Naive thymus-derived CD8-positive, alpha-beta T cell (primary cell): ENCODE measurements at regions not wholly inside any gene's neighbourhood (a gene's known extent, or its start where the extent isn't known, plus 50 kb on each side); places are given as distances from the start of the nearest gene placed in this dataset.

Source experiments
- ATAC-seq, 2 donors: fragments of 150-1000 bp; cut with Tn5 transposase in 1 of 2; sonication (Bioruptor Pico), chemical (Tn5 transposase) in 1 of 2; 1 replicate in 1 of 2; 2 replicates in 1 of 2; pipeline ENCODE4 v1.10.0; 2021; ENCODE audit warnings: mild to moderate bottlenecking in 2 of 2, moderate library complexity in 2 of 2
- POLR2A ChIA-PET: fragments of 350-600 bp; sonication (Branson Sonifier 250); formaldehyde crosslinking; loops from one replicate; lab custom pipeline; 2021; ENCODE audit warnings: antibody characterized with exemption; lab: Charles Lee
- DNase-seq, 10 donors: peaks; one replicate each; pipeline versions ENCODE4 v3.0.0 to v3.0.0-alpha.2; 2020 to 2022
- H3K27ac Mint-ChIP-seq, 10 donors: one replicate each; pipeline ENCODE4 v1.8.0; 2020 to 2022; ENCODE audit warnings: mild to moderate bottlenecking in 10 of 10, mixed read lengths in 10 of 10, moderate library complexity in 4 of 10, inconsistent platforms in 1 of 10
- H3K27me3 Mint-ChIP-seq, 5 donors: one replicate each; pipeline ENCODE4 v1.8.0; 2021 to 2022; ENCODE audit warnings: mixed read lengths in 5 of 5
- H3K36me3 Mint-ChIP-seq, 3 donors: one replicate each; pipeline ENCODE4 v1.8.0; 2020 to 2022; ENCODE audit warnings: mixed read lengths in 3 of 3, mild to moderate bottlenecking in 2 of 3, inconsistent platforms in 1 of 3
- H3K4me1 Mint-ChIP-seq, 4 donors: one replicate each; pipeline ENCODE4 v1.8.0; 2021 to 2022; ENCODE audit warnings: mixed read lengths in 4 of 4
- H3K4me3 Mint-ChIP-seq, 10 donors: one replicate each; pipeline ENCODE4 v1.8.0; 2020 to 2022; ENCODE audit warnings: mild to moderate bottlenecking in 10 of 10, mixed read lengths in 10 of 10, moderate library complexity in 6 of 10, inconsistent platforms in 1 of 10
- H3K9me3 Mint-ChIP-seq, 9 donors: one replicate each; pipeline ENCODE4 v1.8.0; 2020 to 2022; ENCODE audit warnings: mixed read lengths in 9 of 9, mild to moderate bottlenecking in 3 of 9, inconsistent platforms in 1 of 9, moderate library complexity in 1 of 9

DNA sequence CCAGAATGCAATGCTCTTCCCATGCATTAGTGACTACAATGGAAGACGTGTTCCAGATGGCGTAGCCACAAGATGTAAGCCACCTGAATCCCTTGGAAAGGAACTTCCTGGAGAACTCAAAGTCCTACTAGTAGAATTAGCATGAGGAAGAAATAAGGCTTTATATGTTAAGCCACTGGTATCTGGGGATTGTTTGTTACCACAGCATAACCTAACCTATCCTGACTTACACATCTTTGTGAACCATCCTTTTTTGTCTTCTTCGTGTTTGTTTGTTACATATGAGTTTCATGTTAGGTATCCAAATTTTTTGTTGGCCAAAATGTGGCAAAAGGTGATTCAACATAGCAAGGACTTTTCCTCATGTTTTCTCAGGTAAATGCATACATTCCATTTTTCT lies 188.9 kb downstream of the C1D start:
- Mint-ChIP-seq H3K27ac (no peak overlapping the region), H3K27me3 (peaks cover 5 to 24% (median 13%) of the 10 kb centered on the region in 5 donors), H3K4me3 (no peak overlapping the region), H3K9me3 (peaks cover 0 to 2% (median 0%) of the 10 kb centered on the region in 9 donors), H3K36me3 (no peaks in the 10 kb centered on the region), H3K4me1 (no peaks in the 10 kb centered on the region)
- DNase-seq (no peak), ATAC-seq (no peak)
- POLR2A ChIA-PET: no interaction called here

- Mint-ChIP-seq H3K4me1 (no peaks in the 10 kb centered on the region), H3K27ac (no peak overlapping the region), H3K36me3 (no peaks in the 10 kb centered on the region), H3K4me3 (no peak overlapping the region), H3K27me3 (peaks cover 1 to 16% (median 5%) of the 10 kb centered on the region in 5 donors), H3K9me3 (no peaks in the 10 kb centered on the region)
- POLR2A ChIA-PET: no interaction called here
- ATAC-seq (no peak), DNase-seq (no peak)
Measured at GRCh38 chr2:67876176-67876575, 186.6 kb downstream of the C1D start.

- Mint-ChIP-seq H3K27ac (no peak overlapping the region), H3K27me3 (peaks cover 1 to 16% (median 8%) of the 10 kb centered on the region in 5 donors), H3K36me3 (no peaks in the 10 kb centered on the region), H3K9me3 (no peaks in the 10 kb centered on the region), H3K4me1 (no peaks in the 10 kb centered on the region), H3K4me3 (no peak overlapping the region)
- ATAC-seq (no peak), DNase-seq (no peak)
- POLR2A ChIA-PET: no interaction called here
Measured at GRCh38 chr2:67877301-67877700, 185.5 kb downstream of the C1D start.

GRCh38 chr2:67878743-67879142 lies 184.1 kb downstream of the C1D start:
- H3K27me3 Mint-ChIP-seq: peaks cover 4 to 16% (median 9%) of the 10 kb centered on the region in 5 donors
- no peak for DNase-seq
- H3K36me3 Mint-ChIP-seq: no peaks in the 10 kb centered on the region
- POLR2A ChIA-PET: no interaction called here
- no peak overlapping the region for H3K4me3 Mint-ChIP-seq
- no peaks in the 10 kb centered on the region for H3K4me1 Mint-ChIP-seq
- H3K9me3 Mint-ChIP-seq: no peaks in the 10 kb centered on the region
- ATAC-seq: no peak
- H3K27ac Mint-ChIP-seq: no peak overlapping the region

DNA sequence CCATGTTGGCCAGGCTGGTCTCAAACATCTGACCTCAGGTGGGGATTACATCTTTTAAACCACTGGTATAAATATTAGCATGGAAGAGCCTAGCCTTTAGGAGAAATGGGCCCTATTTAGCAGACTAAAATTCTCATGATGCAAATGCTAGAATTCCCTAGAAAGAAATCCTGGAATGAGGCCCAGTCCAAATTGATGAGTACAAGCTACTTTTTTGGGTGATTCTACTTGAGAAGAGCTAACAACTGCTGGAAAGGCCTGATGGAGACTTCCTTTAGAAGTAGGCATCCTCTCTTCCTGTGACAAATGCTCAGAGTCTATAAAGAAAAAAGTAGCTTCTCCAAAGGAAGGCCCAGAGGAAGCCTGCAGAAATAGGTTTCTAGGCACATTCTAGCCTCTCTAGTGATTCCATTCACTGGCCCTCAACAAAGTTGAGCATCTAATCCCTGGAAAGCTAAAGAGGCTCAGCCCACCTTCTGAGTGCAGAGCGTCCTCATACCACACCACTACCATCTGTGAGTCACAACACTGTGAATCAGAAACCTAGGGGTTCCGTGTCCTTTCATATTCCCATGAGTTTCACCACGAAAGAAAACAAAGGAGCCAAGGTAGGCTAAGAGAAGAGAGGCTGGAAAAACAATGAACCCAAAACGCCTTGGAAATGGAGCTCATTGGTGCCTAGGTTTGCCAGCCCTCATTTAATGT lies 183.1 kb downstream of the C1D start:
- DNase-seq: no peak
- POLR2A ChIA-PET: no interaction called here
- H3K27me3 Mint-ChIP-seq: peaks cover 7 to 15% (median 10%) of the 10 kb centered on the region in 5 donors
- H3K9me3 Mint-ChIP-seq: no peaks in the 10 kb centered on the region
- no peak overlapping the region for H3K27ac Mint-ChIP-seq
- ATAC-seq: no peak
- H3K36me3 Mint-ChIP-seq: no peaks in the 10 kb centered on the region
- no peaks in the 10 kb centered on the region for H3K4me1 Mint-ChIP-seq
- no peak overlapping the region for H3K4me3 Mint-ChIP-seq

DNA sequence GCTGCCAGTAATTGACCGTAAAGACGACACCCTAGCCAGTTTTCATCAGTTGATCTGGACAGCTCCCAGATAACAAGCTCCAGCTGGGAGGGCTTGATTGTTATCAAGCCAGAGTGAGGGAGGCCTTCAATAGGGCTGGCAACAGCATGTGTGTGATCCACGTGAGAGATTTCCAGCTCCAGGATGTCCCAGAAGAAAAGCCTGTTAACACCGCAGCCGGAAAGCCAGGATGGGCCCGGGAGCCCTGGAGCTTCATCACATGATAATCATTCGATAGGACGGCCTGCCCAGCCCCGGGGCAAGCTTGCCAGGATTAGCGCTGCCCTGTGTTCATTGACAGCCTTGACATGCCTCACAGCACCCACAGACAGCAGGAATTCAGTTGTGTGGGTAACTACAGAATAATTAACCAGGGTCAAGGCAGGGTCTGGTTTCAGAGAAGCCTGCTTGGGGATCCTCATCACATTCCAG lies 182.5 kb downstream of the C1D start:
- Mint-ChIP-seq H3K4me1 (no peaks in the 10 kb centered on the region), H3K27me3 (peaks cover 2 to 15% (median 6%) of the 10 kb centered on the region in 5 donors), H3K4me3 (no peak overlapping the region), H3K27ac (no peak overlapping the region), H3K9me3 (no peaks in the 10 kb centered on the region), H3K36me3 (no peaks in the 10 kb centered on the region)
- ATAC-seq (no peak), DNase-seq (no peak)
- POLR2A ChIA-PET: no interaction called here

DNA sequence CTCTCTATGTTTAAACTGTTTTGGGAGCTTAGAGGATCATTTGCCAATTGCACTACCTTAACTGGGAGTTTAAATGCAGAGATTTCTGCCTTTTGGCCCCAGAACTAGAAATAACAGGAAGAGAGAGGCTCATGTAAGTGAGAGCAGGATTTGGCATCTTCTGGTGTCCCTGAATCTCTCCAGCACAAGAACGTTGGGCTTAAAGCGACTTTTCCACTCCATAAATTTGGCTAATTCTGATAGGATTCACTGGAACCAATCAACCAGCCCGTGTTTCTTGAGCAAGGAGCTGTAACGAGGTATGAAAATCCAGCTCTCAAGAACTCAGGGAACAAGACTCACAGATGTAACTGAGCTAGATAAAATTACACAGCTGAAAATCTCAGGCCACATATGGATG lies 181.0 kb downstream of the C1D start:
- Mint-ChIP-seq H3K9me3 (no peaks in the 10 kb centered on the region), H3K27me3 (peaks cover 0 to 12% (median 4%) of the 10 kb centered on the region in 5 donors), H3K27ac (no peak overlapping the region), H3K36me3 (no peaks in the 10 kb centered on the region), H3K4me3 (no peak overlapping the region), H3K4me1 (no peaks in the 10 kb centered on the region)
- ATAC-seq (no peak), DNase-seq (no peak)
- POLR2A ChIA-PET: no interaction called here

- Mint-ChIP-seq H3K4me3 (no peak overlapping the region), H3K9me3 (no peaks in the 10 kb centered on the region), H3K27ac (no peak overlapping the region), H3K27me3 (peaks cover 0 to 10% (median 4%) of the 10 kb centered on the region in 5 donors), H3K4me1 (no peaks in the 10 kb centered on the region), H3K36me3 (no peaks in the 10 kb centered on the region)
- DNase-seq: no peak
- no peak for ATAC-seq
- POLR2A ChIA-PET: no interaction called here
Measured at GRCh38 chr2:67883316-67884087, 179.3 kb downstream of the C1D start.

DNA sequence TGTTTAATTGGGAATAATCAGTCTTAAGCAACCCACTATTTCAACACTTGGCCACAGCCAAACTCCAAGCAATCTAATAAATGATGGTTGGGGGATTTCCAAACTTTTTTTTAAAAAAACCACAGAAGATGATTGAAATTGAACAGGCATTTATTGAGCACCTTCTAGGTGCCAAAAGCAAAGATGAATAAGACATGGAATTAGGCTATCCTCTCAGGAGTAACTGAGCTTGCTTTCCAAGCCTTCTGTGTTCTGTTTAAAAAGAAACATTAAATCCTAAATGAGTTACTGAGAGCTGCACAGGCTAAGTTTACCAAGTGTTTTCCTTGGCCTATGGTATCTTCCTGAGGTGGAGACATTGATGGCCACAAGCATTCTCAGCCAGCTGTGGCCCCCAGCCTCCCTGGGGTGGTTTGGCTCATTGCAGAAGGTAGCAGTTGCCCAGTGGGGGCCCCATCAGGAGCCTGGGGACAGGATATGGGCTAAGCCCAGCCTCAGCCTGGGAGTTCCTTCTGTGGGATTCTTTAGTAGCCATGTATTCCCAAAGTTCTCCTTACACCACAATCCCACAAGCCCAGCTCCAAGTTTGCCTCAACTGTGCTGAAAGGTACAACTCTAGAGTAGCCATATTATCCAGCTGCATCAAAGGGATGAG lies 174.3 kb downstream of the C1D start:
- POLR2A ChIA-PET: no interaction called here
- Mint-ChIP-seq H3K27me3 (peaks cover 3 to 10% (median 7%) of the 10 kb centered on the region in 5 donors), H3K9me3 (no peaks in the 10 kb centered on the region), H3K27ac (no peak overlapping the region), H3K36me3 (no peaks in the 10 kb centered on the region), H3K4me3 (no peak overlapping the region), H3K4me1 (no peaks in the 10 kb centered on the region)
- no peak for DNase-seq
- no peak for ATAC-seq

GRCh38 chr2:67889056-67889455 lies 173.7 kb downstream of the C1D start:
- POLR2A ChIA-PET: no interaction called here
- Mint-ChIP-seq H3K27ac (no peak overlapping the region), H3K4me3 (no peak overlapping the region), H3K27me3 (peaks cover 2 to 9% (median 5%) of the 10 kb centered on the region in 5 donors), H3K4me1 (no peaks in the 10 kb centered on the region), H3K9me3 (peaks cover 0 to 6% (median 0%) of the 10 kb centered on the region in 9 donors), H3K36me3 (peaks cover 0 to 3% (median 0%) of the 10 kb centered on the region in 3 donors)
- no peak for ATAC-seq
- no peak for DNase-seq

GRCh38 chr2:67891642-67892041 lies 171.2 kb downstream of the C1D start:
- Mint-ChIP-seq H3K4me3 (no peak overlapping the region), H3K9me3 (peaks cover 0 to 11% (median 0%) of the 10 kb centered on the region in 9 donors), H3K36me3 (peaks cover 0 to 5% (median 0%) of the 10 kb centered on the region in 3 donors), H3K4me1 (no peaks in the 10 kb centered on the region), H3K27ac (no peak overlapping the region), H3K27me3 (peaks cover 1 to 19% (median 7%) of the 10 kb centered on the region in 5 donors)
- DNase-seq (no peak), ATAC-seq (no peak)
- POLR2A ChIA-PET: no interaction called here

DNA sequence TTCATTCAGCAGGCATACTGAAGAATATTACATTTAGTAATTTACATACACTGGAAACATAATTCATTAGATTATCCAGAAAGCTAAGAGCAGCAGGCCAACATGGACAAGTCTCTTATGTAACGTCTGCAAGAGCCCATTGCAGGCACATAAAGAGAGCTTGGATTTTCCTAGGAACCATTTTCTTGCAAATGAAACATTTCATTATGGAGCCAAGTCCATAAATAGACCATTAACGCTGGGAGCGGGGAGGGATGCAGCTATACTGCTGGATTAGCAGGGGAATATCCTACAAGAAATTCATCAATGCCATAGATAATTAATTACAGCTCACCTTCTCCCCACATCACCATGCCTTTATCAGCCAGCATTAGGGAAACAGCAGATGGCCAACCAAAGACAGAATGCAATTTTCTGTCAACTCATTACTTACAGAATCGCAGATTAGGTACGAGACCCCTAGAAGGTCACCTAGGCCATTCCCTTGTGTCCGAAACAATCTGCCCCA lies 170.4 kb downstream of the C1D start:
- ATAC-seq (no peak), DNase-seq (no peak)
- H3K27me3 Mint-ChIP-seq: peaks cover 0 to 27% (median 9%) of the 10 kb centered on the region in 5 donors
- no peak overlapping the region for H3K27ac Mint-ChIP-seq
- H3K4me1 Mint-ChIP-seq: no peaks in the 10 kb centered on the region
- no peak overlapping the region for H3K4me3 Mint-ChIP-seq
- POLR2A ChIA-PET: no interaction called here
- H3K36me3 Mint-ChIP-seq: peaks cover 0 to 5% (median 0%) of the 10 kb centered on the region in 3 donors
- H3K9me3 Mint-ChIP-seq: peaks cover 0 to 11% (median 0%) of the 10 kb centered on the region in 9 donors
